GM23338 (cell line): ENCODE measurements at regions not wholly inside any gene's neighbourhood (a gene's known extent, or its start where the extent isn't known, plus 50 kb on each side); places are given as distances from the start of the nearest gene placed in this dataset.

ENCODE experiments used
- ATAC-seq: fragments of 200-7000 bp; cut with Tn5 transposase; 3 replicates; pipeline ENCODE4 v1.9.1; 2020
- DNase-seq: peaks from one replicate; pipeline ENCODE4 v3.0.0-alpha.2; 2015; ENCODE audit warnings: low spot score
- H2AFZ ChIP-seq: fragments of 200-600 bp; sonication (generic); 2 replicates; pipeline ENCODE4 v1.8.0; 2016; ENCODE audit warnings: antibody characterized with exemption, mild to moderate bottlenecking, moderate library complexity
- H3F3A ChIP-seq: fragments of 200-600 bp; sonication (generic); replicated peaks from 2 replicates; pipeline ENCODE4 v1.8.0; 2017; ENCODE audit warnings: antibody characterized with exemption, mixed run types, low read depth
- H3K27ac ChIP-seq: fragments of 200-600 bp; sonication (generic); 2 replicates; pipeline ENCODE4 v1.6.1; 2016; ENCODE audit warnings: low read depth
- H3K27me3 ChIP-seq: fragments of 200-600 bp; sonication (generic); 2 replicates; pipeline ENCODE4 v1.8.0; 2016; ENCODE audit warnings: mild to moderate bottlenecking, mixed run types, moderate library complexity; ENCODE audit not compliant: insufficient read depth
- H3K36me3 ChIP-seq: fragments of 200-600 bp; sonication (generic); 2 replicates; pipeline ENCODE4 v1.8.0; 2016; ENCODE audit warnings: mild to moderate bottlenecking; ENCODE audit not compliant: insufficient read depth
- H3K4me1 ChIP-seq: fragments of 200-600 bp; sonication (generic); 2 replicates; pipeline ENCODE4 v1.8.0; 2016; ENCODE audit warnings: mild to moderate bottlenecking, moderate library complexity; ENCODE audit not compliant: insufficient read depth
- H3K4me2 ChIP-seq: fragments of 200-600 bp; sonication (generic); 2 replicates; pipeline ENCODE4 v1.7.1; 2017; ENCODE audit warnings: mixed run types
- H3K4me3 ChIP-seq: fragments of 200-600 bp; sonication (generic); 2 replicates; pipeline ENCODE4 v1.6.1; 2016; ENCODE audit warnings: mixed run types
- H3K79me2 ChIP-seq: fragments of 200-600 bp; sonication (generic); replicated peaks from 2 replicates; pipeline ENCODE4 v1.8.0; 2017; ENCODE audit warnings: mild to moderate bottlenecking; ENCODE audit not compliant: insufficient read depth
- H3K9me2 ChIP-seq: fragments of 200-600 bp; sonication (generic); 2 replicates; pipeline ENCODE4 v1.8.0; 2017; ENCODE audit not compliant: insufficient read depth
- H4K20me1 ChIP-seq: fragments of 200-600 bp; sonication (generic); replicated peaks from 2 replicates; pipeline ENCODE4 v1.8.0; 2017; ENCODE audit warnings: mild to moderate bottlenecking; ENCODE audit not compliant: insufficient read depth
- H3K27ac Mint-ChIP-seq: 2 replicates; pipeline ENCODE4 v1.8.0; 2020; ENCODE audit warnings: inconsistent platforms, mild to moderate bottlenecking, moderate library complexity, mixed read lengths
- H3K27me3 Mint-ChIP-seq: 3 replicates; pipeline ENCODE4 v1.8.0; 2022; ENCODE audit warnings: low read depth, mild to moderate bottlenecking, moderate library complexity, mixed read lengths, inconsistent platforms; ENCODE audit not compliant: insufficient read depth, poor library complexity
- H3K36me3 Mint-ChIP-seq: 3 replicates; pipeline ENCODE4 v1.8.0; 2021; ENCODE audit warnings: low read depth, mild to moderate bottlenecking, inconsistent platforms, moderate library complexity, mixed read lengths
- H3K4me1 Mint-ChIP-seq: 3 replicates; pipeline ENCODE4 v1.8.0; 2020; ENCODE audit warnings: mild to moderate bottlenecking, inconsistent platforms, mixed read lengths
- H3K4me3 Mint-ChIP-seq: 3 replicates; pipeline ENCODE4 v1.8.0; 2021; ENCODE audit warnings: moderate library complexity, mild to moderate bottlenecking, inconsistent platforms, mixed read lengths
- H3K9me3 Mint-ChIP-seq: 3 replicates; pipeline ENCODE4 v1.8.0; 2020; ENCODE audit warnings: moderate library complexity, mild to moderate bottlenecking, inconsistent platforms, mixed read lengths
- CREB1 ChIP-seq: fragments of 250-450 bp; sonication (Bioruptor Pico); IDR thresholded peaks from 2 replicates; pipeline ENCODE4 v1.5.0; 2020; ENCODE audit warnings: low read depth, mild to moderate bottlenecking, moderate library complexity
- CTCF ChIP-seq, 2 experiments: fragments of 200-600 bp in 1 of 2; sonication (generic) in 1 of 2; conservative IDR thresholded peaks; 2 replicates each; pipeline versions ENCODE4 v1.5.1 to v1.6.1; 2016 to 2017; ENCODE audit warnings: antibody characterized with exemption in 2 of 2, low read depth in 2 of 2, mild to moderate bottlenecking in 2 of 2, moderate library complexity in 1 of 2
- EZH2phosphoT487 ChIP-seq: fragments of 200-600 bp; sonication (generic); IDR thresholded peaks from one replicate; pipeline ENCODE4 v1.8.1; 2018; ENCODE audit warnings: antibody characterized with exemption; ENCODE audit not compliant: unreplicated experiment
- POLR2AphosphoS5 ChIP-seq: IDR thresholded peaks from 2 replicates; pipeline ENCODE4 v1.6.1; 2016; ENCODE audit warnings: antibody characterized with exemption, low read depth
- ZNF114 ChIP-seq: fragments of 250-450 bp; sonication (Bioruptor Pico); IDR thresholded peaks from 2 replicates; pipeline ENCODE4 v1.5.0; 2020; ENCODE audit warnings: mild to moderate bottlenecking, moderate library complexity
- ZNF331 ChIP-seq: fragments of 250-450 bp; sonication (Bioruptor Pico); IDR thresholded peaks from 2 replicates; pipeline ENCODE4 v1.5.0; 2020; ENCODE audit warnings: low read depth, mild to moderate bottlenecking, moderate library complexity
- TF ChIP-seq, protein P1 (sequence below): IDR thresholded peaks from 2 replicates; pipeline ENCODE4 v1.6.1; 2016; ENCODE audit warnings: antibody characterized with exemption
- TF ChIP-seq, protein P2 (sequence below): IDR thresholded peaks from one replicate; pipeline ENCODE4 v1.6.1; 2018; ENCODE audit warnings: antibody characterized with exemption; ENCODE audit not compliant: unreplicated experiment

DNA sequence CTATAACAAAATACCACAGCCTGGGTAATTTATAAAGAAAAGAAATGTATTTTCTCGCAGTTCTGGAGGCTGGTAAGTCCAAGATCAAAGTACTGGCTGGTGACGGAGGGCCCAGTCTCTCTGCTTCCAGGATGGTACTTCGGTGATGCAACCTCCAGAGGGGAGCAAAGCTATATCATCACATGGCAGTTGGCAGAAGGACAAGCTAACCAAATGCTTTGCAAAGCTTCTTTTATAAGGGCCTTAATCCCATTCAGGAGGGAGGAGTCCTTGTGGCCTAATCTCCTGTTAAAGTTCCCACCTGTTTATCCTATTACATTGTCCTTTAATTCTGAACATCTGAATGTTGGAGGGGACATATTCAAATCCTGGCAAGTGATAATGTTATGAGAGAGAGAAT lies 134.1 kb upstream of the SP4 start:
- no peak for TF ChIP-seq CREB1 (CRISPR knock-in tag)
- peak; percentile 18 to 41; a peak in 2 of 4 replicates for TF ChIP-seq CTCF (conservative IDR thresholded peaks at IDR 0.05; ENCODE audit: low read depth in 2 of 2)
- Mint-ChIP-seq H3K4me1 (no peaks in the 10 kb centered on the region), H3K36me3 (no peaks in the 10 kb centered on the region), H3K4me3 (no peak overlapping the region), H3K27me3 (peaks cover 4% of the 10 kb centered on the region), H3K9me3 (no peaks in the 10 kb centered on the region), H3K27ac (no peak overlapping the region)
- Histone ChIP-seq H3K4me3 (no peak overlapping the region), H2AFZ (no peak overlapping the region), H3K4me2 (no peak overlapping the region), H3K4me1 (no peaks in the 10 kb centered on the region), H3K79me2 (no peaks in the 10 kb centered on the region), H4K20me1 (no peaks in the 10 kb centered on the region), H3K27me3 (no peaks in the 10 kb centered on the region), H3K36me3 (no peaks in the 10 kb centered on the region), H3K27ac (no peak overlapping the region), H3F3A (no peaks in the 10 kb centered on the region), H3K9me2 (no peaks in the 10 kb centered on the region)
- DNase-seq (no peak), ATAC-seq (no peak)

- no peaks in the 10 kb centered on the region for H3F3A ChIP-seq
- no peaks in the 10 kb centered on the region for H3K27me3 ChIP-seq
- H3K4me3 ChIP-seq = no peak overlapping the region
- H3K79me2 ChIP-seq = no peaks in the 10 kb centered on the region
- H2AFZ ChIP-seq = no peak overlapping the region
- no peak for TF ChIP-seq POLR2AphosphoS5
- TF ChIP-seq, protein P1, sequence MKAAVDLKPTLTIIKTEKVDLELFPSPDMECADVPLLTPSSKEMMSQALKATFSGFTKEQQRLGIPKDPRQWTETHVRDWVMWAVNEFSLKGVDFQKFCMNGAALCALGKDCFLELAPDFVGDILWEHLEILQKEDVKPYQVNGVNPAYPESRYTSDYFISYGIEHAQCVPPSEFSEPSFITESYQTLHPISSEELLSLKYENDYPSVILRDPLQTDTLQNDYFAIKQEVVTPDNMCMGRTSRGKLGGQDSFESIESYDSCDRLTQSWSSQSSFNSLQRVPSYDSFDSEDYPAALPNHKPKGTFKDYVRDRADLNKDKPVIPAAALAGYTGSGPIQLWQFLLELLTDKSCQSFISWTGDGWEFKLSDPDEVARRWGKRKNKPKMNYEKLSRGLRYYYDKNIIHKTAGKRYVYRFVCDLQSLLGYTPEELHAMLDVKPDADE = no peak
- no peak for TF ChIP-seq ZNF331 (CRISPR knock-in tag)
- TF ChIP-seq ZNF114 (CRISPR knock-in tag) = no peak
- H3K36me3 ChIP-seq = no peaks in the 10 kb centered on the region
- DNase-seq (no peak), ATAC-seq (no peak)
- H3K27me3 Mint-ChIP-seq = peaks cover 2% of the 10 kb centered on the region
- H3K4me1 Mint-ChIP-seq = no peaks in the 10 kb centered on the region
- H3K4me3 Mint-ChIP-seq = no peak overlapping the region
- no peaks in the 10 kb centered on the region for H3K9me3 Mint-ChIP-seq
- H4K20me1 ChIP-seq = no peaks in the 10 kb centered on the region
- H3K4me1 ChIP-seq = no peaks in the 10 kb centered on the region
- H3K36me3 Mint-ChIP-seq = no peaks in the 10 kb centered on the region
- H3K27ac ChIP-seq = no peak overlapping the region
- no peak overlapping the region for H3K4me2 ChIP-seq
- H3K9me2 ChIP-seq = no peaks in the 10 kb centered on the region
- H3K27ac Mint-ChIP-seq = no peak overlapping the region
These were observed 128.1 kb upstream of the SP4 start for GRCh38 chr7:21299766-21300165.

- no peaks in the 10 kb centered on the region for H3K9me3 Mint-ChIP-seq
- Histone ChIP-seq H2AFZ (no peak overlapping the region), H3K36me3 (no peaks in the 10 kb centered on the region), H3K27ac (no peak overlapping the region), H3K27me3 (no peaks in the 10 kb centered on the region), H3K9me2 (no peaks in the 10 kb centered on the region), H3K4me3 (no peak overlapping the region), H3K4me2 (no peak overlapping the region), H3K4me1 (no peaks in the 10 kb centered on the region), H3K79me2 (no peaks in the 10 kb centered on the region), H3F3A (no peaks in the 10 kb centered on the region), H4K20me1 (no peaks in the 10 kb centered on the region)
- ATAC-seq (peak; percentile 47; the same call in 1 of the 3 replicates), DNase-seq (peak; percentile 35)
- no peaks in the 10 kb centered on the region for H3K4me1 Mint-ChIP-seq
- no peak overlapping the region for H3K4me3 Mint-ChIP-seq
- no peaks in the 10 kb centered on the region for H3K27me3 Mint-ChIP-seq
- H3K27ac Mint-ChIP-seq = no peak overlapping the region
- no peaks in the 10 kb centered on the region for H3K36me3 Mint-ChIP-seq
- TF ChIP-seq EZH2phosphoT487 (no peak), ZNF114 (CRISPR knock-in tag) (no peak), CTCF (conservative IDR thresholded peaks at IDR 0.05; ENCODE audit: low read depth in 2 of 2) (peak; percentile 52 to 60), POLR2AphosphoS5 (no peak)
- TF ChIP-seq, protein P1 = no peak
- TF ChIP-seq, protein P2, sequence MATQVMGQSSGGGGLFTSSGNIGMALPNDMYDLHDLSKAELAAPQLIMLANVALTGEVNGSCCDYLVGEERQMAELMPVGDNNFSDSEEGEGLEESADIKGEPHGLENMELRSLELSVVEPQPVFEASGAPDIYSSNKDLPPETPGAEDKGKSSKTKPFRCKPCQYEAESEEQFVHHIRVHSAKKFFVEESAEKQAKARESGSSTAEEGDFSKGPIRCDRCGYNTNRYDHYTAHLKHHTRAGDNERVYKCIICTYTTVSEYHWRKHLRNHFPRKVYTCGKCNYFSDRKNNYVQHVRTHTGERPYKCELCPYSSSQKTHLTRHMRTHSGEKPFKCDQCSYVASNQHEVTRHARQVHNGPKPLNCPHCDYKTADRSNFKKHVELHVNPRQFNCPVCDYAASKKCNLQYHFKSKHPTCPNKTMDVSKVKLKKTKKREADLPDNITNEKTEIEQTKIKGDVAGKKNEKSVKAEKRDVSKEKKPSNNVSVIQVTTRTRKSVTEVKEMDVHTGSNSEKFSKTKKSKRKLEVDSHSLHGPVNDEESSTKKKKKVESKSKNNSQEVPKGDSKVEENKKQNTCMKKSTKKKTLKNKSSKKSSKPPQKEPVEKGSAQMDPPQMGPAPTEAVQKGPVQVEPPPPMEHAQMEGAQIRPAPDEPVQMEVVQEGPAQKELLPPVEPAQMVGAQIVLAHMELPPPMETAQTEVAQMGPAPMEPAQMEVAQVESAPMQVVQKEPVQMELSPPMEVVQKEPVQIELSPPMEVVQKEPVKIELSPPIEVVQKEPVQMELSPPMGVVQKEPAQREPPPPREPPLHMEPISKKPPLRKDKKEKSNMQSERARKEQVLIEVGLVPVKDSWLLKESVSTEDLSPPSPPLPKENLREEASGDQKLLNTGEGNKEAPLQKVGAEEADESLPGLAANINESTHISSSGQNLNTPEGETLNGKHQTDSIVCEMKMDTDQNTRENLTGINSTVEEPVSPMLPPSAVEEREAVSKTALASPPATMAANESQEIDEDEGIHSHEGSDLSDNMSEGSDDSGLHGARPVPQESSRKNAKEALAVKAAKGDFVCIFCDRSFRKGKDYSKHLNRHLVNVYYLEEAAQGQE = no peak
These were observed 127.2 kb upstream of the SP4 start for GRCh38 chr7:21300692-21301091.
